GM13976 (cell line): ENCODE measurements at regions not wholly inside any gene's neighbourhood (a gene's known extent, or its start where the extent isn't known, plus 50 kb on each side); places are given as distances from the start of the nearest gene placed in this dataset.

ENCODE experiments used
- DNase-seq: peaks from one replicate; pipeline ENCODE4 v3.0.0; 2012; ENCODE audit warnings: low spot score
- in situ Hi-C: fragments of 300-500 bp; cut with MboI; formaldehyde crosslinking; loops from one replicate; pipeline ENCODE4 v1.12.0; 2022; ENCODE audit warnings: low sequenced_read_pairs, mixed read lengths, inconsistent platforms; ENCODE audit not compliant: unreplicated experiment
- TF ChIP-seq, protein P1 (sequence below): IDR thresholded peaks from 2 replicates; pipeline ENCODE4 v1.5.1; 2012; ENCODE audit warnings: borderline replicate concordance, mild to moderate bottlenecking; ENCODE audit not compliant: insufficient read depth; ENCODE audit errors: extremely low read depth, missing control alignments, control extremely low read depth

DNA sequence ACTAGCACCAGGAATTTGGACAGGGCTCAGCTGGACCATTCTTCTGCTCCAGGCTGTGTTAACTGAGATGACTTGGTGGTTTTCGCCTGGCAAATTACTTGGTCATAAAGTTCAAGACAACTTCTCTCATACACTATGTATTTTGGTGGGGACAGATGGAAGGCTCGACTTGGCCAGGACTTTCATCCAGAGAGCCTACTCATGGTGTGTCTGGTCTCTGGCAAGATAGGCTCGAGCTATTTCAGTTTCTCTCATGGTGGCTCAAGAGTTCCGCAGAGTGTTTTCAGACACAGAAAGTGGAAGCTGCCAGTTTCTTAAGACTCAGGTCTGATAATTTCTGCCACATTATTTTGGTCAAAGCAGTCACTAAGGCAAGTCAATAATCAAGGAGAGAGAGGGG, 135.6 kb downstream of the IRX2 start:
- TF ChIP-seq, protein P1, sequence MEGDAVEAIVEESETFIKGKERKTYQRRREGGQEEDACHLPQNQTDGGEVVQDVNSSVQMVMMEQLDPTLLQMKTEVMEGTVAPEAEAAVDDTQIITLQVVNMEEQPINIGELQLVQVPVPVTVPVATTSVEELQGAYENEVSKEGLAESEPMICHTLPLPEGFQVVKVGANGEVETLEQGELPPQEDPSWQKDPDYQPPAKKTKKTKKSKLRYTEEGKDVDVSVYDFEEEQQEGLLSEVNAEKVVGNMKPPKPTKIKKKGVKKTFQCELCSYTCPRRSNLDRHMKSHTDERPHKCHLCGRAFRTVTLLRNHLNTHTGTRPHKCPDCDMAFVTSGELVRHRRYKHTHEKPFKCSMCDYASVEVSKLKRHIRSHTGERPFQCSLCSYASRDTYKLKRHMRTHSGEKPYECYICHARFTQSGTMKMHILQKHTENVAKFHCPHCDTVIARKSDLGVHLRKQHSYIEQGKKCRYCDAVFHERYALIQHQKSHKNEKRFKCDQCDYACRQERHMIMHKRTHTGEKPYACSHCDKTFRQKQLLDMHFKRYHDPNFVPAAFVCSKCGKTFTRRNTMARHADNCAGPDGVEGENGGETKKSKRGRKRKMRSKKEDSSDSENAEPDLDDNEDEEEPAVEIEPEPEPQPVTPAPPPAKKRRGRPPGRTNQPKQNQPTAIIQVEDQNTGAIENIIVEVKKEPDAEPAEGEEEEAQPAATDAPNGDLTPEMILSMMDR: no peak
- no peak for DNase-seq
- in situ Hi-C loops: no loop called here

DNA sequence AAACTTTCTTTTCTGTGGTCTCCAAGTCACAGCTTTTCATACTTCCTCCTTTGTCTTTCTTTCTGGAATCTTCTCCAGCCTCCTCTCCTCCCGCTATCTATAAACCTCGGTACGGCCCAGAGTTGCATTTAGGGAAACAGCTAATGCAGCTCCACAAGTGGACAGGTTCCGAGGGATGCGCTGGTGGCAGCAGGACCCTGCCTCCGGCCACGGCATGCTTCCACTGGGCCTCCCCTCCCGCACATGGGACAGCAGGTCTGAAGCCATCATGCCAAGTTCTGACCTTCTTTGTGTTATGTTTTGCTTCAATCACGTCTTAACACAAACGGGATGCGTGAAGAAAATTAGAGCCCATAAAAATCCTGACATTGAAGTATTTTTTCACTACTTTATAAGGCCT, 136.9 kb downstream of the IRX2 start:
- no peak for DNase-seq
- TF ChIP-seq, protein P1: no peak
- in situ Hi-C loops: no loop called here

DNA sequence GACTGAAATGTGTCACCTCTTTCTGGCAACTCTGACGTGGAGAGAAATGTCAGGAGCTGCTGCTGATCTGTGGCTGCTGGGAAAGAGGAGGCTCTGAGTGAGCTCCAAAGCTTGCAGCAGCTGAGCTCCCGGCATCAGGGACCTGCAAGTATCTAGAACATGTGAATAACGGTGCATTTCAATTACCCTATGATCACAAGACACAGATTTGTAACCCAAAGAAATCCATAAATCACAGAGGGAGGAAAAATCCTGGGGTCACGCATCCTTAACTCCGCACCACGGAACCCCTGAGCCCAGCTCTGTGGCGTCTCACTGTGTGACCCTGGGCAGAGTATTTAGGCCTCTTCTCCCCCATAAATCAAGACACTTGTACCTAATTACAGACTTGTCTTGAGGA, 139.8 kb downstream of the IRX2 start:
- no peak for DNase-seq
- in situ Hi-C loops: no loop called here
- TF ChIP-seq, protein P1: no peak

DNA sequence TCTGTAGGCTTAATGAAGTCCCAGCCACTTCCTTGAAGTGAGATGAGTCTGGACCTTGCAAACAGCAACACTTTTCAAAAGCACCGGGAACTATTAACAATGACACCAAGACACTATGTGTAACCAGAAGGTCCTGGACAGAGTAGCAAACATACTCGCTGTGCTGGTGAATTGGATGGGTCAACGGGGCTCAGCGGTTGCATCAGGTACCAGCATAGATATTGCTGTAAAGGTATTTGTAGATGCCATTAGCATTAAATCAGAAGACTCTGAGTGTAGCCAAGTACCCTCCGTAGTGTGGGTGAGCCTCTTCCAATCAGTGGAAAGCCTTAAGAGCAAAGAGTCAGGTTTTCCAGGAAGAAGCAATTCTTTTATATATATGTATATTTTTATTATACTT, 140.5 kb downstream of the IRX2 start:
- no peak for DNase-seq
- in situ Hi-C loops: no loop called here
- TF ChIP-seq, protein P1: no peak

DNA sequence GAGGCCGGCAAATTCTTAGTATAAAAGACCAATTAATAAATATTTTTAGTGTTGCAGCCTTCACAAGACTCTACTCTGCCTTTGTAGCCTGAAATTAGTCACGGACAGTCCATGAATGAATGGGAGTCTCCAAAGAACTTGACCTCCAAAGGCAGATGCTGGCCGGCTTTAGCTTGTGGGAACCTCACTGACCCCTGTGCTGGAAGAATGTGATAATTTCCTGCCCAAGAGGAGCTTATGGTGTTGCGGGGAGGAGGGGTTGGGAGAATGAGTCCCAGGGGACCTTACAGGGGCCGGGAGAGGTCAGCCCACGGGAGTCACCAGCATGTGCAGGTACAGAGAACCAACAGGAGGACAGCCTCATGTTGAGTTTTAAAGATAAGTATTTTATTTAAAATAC, 143.1 kb downstream of the IRX2 start:
- DNase-seq: no peak
- in situ Hi-C loops: no loop called here
- TF ChIP-seq, protein P1: no peak

DNA sequence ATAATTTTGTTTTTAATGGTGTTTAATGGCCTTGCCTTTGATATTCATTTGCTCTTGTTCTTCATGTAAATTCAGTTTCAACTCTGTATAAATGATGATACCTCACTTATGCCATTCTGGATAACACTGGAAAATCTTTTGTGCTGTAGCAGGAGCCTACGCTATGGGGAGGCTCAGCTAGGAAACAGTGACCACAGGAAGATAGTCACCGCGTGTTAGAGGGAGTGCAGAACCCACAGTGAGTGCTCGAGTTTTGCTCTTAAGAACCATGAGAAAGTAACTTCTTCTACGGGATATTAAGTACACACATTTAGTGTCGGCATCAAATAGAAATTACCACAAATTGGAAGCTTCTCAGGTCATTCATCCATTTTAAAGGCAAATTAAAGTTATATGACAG, 143.9 kb downstream of the IRX2 start:
- TF ChIP-seq, protein P1: no peak
- in situ Hi-C loops: no loop called here
- no peak for DNase-seq

DNA sequence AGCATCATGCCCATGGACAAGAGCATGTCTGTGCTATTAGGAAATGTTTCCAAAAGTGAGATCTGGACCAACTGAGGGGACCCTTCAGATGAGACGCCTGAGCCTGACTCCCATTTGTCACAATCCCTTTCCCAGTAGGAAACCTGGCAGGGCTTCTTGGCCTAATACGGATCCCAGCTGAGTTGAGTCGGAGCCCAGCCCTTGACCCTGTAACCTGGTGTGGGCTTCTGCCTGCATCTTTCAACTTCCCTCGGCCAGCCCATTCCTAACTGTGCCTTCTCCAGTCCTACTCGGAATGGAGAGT, 148.3 kb downstream of the IRX2 start:
- in situ Hi-C loops: no loop called here
- DNase-seq: no peak
- TF ChIP-seq, protein P1: no peak
